HEK293T (cell line): ENCODE measurements at regions not wholly inside any gene's neighbourhood (a gene's known extent, or its start where the extent isn't known, plus 50 kb on each side); places are given as distances from the start of the nearest gene placed in this dataset.

ENCODE experiments used
- ARNT ChIP-seq: fragments of 450-650 bp; IDR thresholded peaks from 2 replicates; pipeline ENCODE4 v1.6.1; 2017; ENCODE audit warnings: mild to moderate bottlenecking
- BHLHE40 ChIP-seq: fragments of 450-650 bp; IDR thresholded peaks from 2 replicates; pipeline ENCODE4 v1.6.1; 2016; ENCODE audit warnings: mild to moderate bottlenecking, moderate library complexity, borderline replicate concordance
- FOXA1 ChIP-seq: fragments of 450-650 bp; IDR thresholded peaks from 2 replicates; pipeline ENCODE4 v1.6.1; 2016; ENCODE audit warnings: mild to moderate bottlenecking
- FOXK2 ChIP-seq: fragments of 450-650 bp; IDR thresholded peaks from 2 replicates; pipeline ENCODE4 v1.6.1; 2016; ENCODE audit warnings: mild to moderate bottlenecking
- SP1 ChIP-seq: fragments of 450-650 bp; IDR thresholded peaks from 2 replicates; pipeline ENCODE4 v1.6.1; 2017
- SUZ12 ChIP-seq: fragments of 450-650 bp; IDR thresholded peaks from 2 replicates; pipeline ENCODE4 v1.6.1; 2016; ENCODE audit warnings: mild to moderate bottlenecking
- TARDBP ChIP-seq: fragments of 450-650 bp; IDR thresholded peaks from 2 replicates; pipeline ENCODE4 v1.6.1; 2016
- ZNF384 ChIP-seq: fragments of 450-650 bp; IDR thresholded peaks from 2 replicates; pipeline ENCODE4 v1.6.1; 2016
- TF ChIP-seq, protein P1 (sequence below): fragments of 450-650 bp; IDR thresholded peaks from 2 replicates; pipeline ENCODE4 v1.6.1; 2016

DNA sequence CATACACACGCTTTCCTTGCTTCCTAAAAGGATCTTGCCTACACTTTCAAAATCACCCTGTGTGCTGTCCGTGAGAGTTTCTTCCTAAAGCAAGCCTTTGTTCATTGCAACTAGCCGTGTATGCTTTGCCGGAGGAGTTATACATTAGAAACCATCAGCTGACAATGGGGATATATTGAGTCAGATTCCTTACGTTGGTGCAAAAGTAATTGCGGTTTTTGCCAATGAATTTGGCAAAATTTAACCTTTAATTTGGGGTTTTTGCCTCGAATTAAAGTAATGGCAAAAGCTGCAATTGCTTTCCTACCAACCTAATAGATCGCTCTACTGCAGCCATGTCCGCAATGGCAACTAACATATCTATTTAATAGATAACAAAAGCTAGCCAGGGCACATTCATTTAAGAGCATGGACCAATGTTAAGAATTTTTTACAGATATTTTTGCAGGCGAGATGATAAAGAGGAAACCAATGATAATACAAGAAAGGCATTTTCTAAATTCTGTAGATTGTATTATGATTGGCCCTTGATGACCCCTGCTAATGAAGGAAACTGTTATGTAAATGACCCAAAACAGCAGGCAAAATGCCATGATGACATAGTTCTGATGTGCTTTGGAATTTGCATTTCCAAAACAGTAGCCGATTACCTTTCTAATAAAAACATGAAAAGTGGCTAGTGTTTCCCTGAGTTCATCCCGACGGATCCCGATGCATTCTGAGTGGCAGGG lies 184.8 kb upstream of the NRP1 start:
- no peak for TF ChIP-seq SP1
- no peak for TF ChIP-seq FOXK2
- TF ChIP-seq TARDBP = no peak
- TF ChIP-seq BHLHE40 = no peak
- TF ChIP-seq, protein P1, sequence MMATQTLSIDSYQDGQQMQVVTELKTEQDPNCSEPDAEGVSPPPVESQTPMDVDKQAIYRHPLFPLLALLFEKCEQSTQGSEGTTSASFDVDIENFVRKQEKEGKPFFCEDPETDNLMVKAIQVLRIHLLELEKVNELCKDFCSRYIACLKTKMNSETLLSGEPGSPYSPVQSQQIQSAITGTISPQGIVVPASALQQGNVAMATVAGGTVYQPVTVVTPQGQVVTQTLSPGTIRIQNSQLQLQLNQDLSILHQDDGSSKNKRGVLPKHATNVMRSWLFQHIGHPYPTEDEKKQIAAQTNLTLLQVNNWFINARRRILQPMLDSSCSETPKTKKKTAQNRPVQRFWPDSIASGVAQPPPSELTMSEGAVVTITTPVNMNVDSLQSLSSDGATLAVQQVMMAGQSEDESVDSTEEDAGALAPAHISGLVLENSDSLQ = no peak
- TF ChIP-seq FOXA1 = no peak
- TF ChIP-seq ZNF384 = no peak
- no peak for TF ChIP-seq SUZ12
- TF ChIP-seq ARNT = no peak
